NCI-H187 (cell line): ENCODE measurements at regions not wholly inside any gene's neighbourhood (a gene's known extent, or its start where the extent isn't known, plus 50 kb on each side); places are given as distances from the start of the nearest gene placed in this dataset.

Experiments
- DNase-seq, 2 experiments: peaks; one replicate each; lab custom pipeline; 2025; lab: John Stamatoyannopoulos, UW

GRCh38 chr15:93158097-93158900 lies 69.3 kb upstream of the RGMA start:
- DNase-seq, result no peak

GRCh38 chr15:93154666-93155065 lies 65.7 kb upstream of the RGMA start:
- DNase-seq, result no peak

GRCh38 chr15:93152951-93153350 lies 63.9 kb upstream of the RGMA start:
- no peak for DNase-seq

- DNase-seq, result no peak
Measured at GRCh38 chr15:93152360-93152759, 63.3 kb upstream of the RGMA start.

GRCh38 chr15:93150910-93151881 lies 62.2 kb upstream of the RGMA start:
- DNase-seq, result no peak

GRCh38 chr15:93146601-93147000 lies 57.6 kb upstream of the RGMA start:
- DNase-seq, result no peak

GRCh38 chr15:93146196-93146595 lies 57.2 kb upstream of the RGMA start:
- DNase-seq, result no peak

- no peak for DNase-seq
Measured at GRCh38 chr15:93144463-93145236, 55.6 kb upstream of the RGMA start.

GRCh38 chr15:93143186-93143585 lies 54.2 kb upstream of the RGMA start:
- DNase-seq, result no peak

GRCh38 chr15:93141371-93141794 lies 52.4 kb upstream of the RGMA start:
- no peak for DNase-seq

- DNase-seq, result no peak
Measured at GRCh38 chr15:93139436-93139835, 50.4 kb upstream of the RGMA start.

GRCh38 chr15:93138681-93139250 lies 49.8 kb upstream of the RGMA start:
- no peak for DNase-seq
